ENCODE measurements at regions not wholly inside any gene's neighbourhood (a gene's known extent, or its start where the extent isn't known, plus 50 kb on each side); places are given as distances from the start of the nearest gene placed in this dataset.
A peak's percentile ranks its signal among the peaks of the same experiment; 100 is the strongest.

DNA sequence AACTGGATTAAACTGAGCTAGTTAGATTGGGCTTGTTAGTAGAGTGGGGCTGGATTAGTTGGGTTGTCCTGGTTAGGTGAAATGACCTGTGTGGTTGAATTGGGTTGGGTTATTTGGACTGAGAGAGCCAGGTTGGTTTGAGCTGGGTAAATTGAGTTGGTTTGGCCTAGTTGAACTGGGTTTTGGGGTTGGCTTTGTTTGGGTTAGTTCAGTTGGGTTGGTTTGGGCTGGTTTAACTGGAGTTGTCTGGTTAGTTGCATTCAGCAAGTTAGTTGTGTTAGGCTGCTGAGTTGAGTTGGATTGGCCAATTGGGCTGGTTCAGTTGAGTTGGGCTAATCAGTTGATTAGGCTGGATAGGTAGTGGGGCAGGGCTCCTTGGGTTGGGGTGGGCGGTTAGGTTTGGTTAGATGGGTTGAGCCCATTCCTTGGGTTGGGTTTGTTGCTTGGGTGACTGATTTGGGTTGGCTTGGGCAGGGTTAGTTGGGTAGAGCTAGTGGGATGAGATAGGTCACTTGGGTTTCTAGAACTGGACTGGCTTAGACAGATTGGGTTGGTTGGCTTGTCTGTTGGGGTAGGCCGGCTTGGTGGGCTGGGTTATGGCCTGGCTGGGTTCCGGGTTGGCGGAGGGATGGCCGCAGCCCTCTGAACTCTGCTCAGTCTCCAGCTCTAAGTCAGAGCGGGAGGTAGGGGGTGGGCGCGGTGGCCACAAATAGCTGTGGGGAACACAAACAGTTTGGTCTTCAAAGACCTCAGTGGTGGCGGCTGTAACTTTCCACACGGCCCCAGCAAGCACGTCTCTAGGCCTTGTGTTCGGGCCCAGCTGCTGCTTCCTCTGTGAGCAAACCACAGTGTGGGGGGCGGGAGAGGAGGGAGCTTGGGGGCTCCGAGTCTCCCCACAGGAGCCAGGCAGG lies 67.2 kb upstream of the RUNX3 start:
- WGBS (ENCODE audit: insufficient coverage): 3% methylated on average over 12 of the region's 14 CpGs
- Histone ChIP-seq H4K20me1 (ENCODE audit: control insufficient read depth, insufficient read depth, low read length, poor library complexity, severe bottlenecking) (no peaks in the 10 kb centered on the region), H2AFZ (ENCODE audit: insufficient read depth, low read depth, low read length, poor library complexity, severe bottlenecking) (peak overlapping the region; percentile 64), H3K4me2 (replicated peaks; ENCODE audit: low read depth, low read length, poor library complexity, severe bottlenecking) (peak overlapping the region; percentile 13), H3K27ac (ENCODE audit: low read length in 2 of 2) (no peak overlapping the region), H3K79me2 (ENCODE audit: control insufficient read depth, insufficient read depth, low read length) (no peaks in the 10 kb centered on the region), H3K36me3 (replicated peaks in 1 of 2; ENCODE audit: control extremely low read depth in 1 of 2, control insufficient read depth in 1 of 2, extremely low read depth in 1 of 2, insufficient read depth in 2 of 2, low read length in 1 of 2) (no peaks in the 10 kb centered on the region), H3K9ac (ENCODE audit: low read length) (no peak overlapping the region), H3K4me3 (ENCODE audit: control extremely low read depth in 1 of 5, extremely low read depth in 1 of 5, insufficient read depth in 1 of 5, low read depth in 2 of 5, low read length in 4 of 5) (no peak overlapping the region), H3K9me3 (ENCODE audit: control extremely low read depth in 1 of 3, control insufficient read depth in 2 of 3, insufficient read depth in 1 of 3, low read length in 2 of 3) (peaks cover 0 to 3% (median 0%) of the 10 kb centered on the region in 3 donors), H3K4me1 (ENCODE audit: control insufficient read depth in 2 of 2, insufficient read depth in 2 of 2, low read length in 2 of 2) (peaks cover 6 to 29% of the 10 kb centered on the region in 2 donors), H3K27me3 (replicated peaks in 1 of 4; ENCODE audit: control extremely low read depth in 1 of 4, control insufficient read depth in 3 of 4, insufficient read depth in 4 of 4, low read length in 3 of 4) (no peaks in the 10 kb centered on the region)
- no peak overlapping the region for H3K4me3 Mint-ChIP-seq
- ATAC-seq (ENCODE audit: low read depth): peak; percentile 37
- intact Hi-C loops (cut with micrococcal nuclease): loop anchor here (5.0 kb wide), 1 partner anchor 35 kb away; no protein-coding TSS in a partner anchor
- no peaks in the 10 kb centered on the region for H3K27me3 Mint-ChIP-seq
- POLR2A ChIA-PET: interaction anchor here (0.6 kb wide), 2 partner anchors 11 to 26 kb away, joined by 4 to 6 read pairs; no protein-coding TSS in a partner anchor
- CTCF ChIA-PET: interaction anchor here (0.7 to 1.2 kb wide), 3 partner anchors 14 to 40 kb away, joined by 3 to 9 read pairs (median 3); no protein-coding TSS in a partner anchor
- TF ChIP-seq EZH2 (IDR thresholded peaks at IDR 0.05; ENCODE audit: borderline replicate concordance, insufficient read depth, low read depth, low read length, poor library complexity, severe bottlenecking): no peak
- TF ChIP-seq, protein P1, sequence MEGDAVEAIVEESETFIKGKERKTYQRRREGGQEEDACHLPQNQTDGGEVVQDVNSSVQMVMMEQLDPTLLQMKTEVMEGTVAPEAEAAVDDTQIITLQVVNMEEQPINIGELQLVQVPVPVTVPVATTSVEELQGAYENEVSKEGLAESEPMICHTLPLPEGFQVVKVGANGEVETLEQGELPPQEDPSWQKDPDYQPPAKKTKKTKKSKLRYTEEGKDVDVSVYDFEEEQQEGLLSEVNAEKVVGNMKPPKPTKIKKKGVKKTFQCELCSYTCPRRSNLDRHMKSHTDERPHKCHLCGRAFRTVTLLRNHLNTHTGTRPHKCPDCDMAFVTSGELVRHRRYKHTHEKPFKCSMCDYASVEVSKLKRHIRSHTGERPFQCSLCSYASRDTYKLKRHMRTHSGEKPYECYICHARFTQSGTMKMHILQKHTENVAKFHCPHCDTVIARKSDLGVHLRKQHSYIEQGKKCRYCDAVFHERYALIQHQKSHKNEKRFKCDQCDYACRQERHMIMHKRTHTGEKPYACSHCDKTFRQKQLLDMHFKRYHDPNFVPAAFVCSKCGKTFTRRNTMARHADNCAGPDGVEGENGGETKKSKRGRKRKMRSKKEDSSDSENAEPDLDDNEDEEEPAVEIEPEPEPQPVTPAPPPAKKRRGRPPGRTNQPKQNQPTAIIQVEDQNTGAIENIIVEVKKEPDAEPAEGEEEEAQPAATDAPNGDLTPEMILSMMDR (IDR thresholded peaks at IDR 0.05): no peak
- peak; percentile 41 for DNase-seq
- H3K27ac Mint-ChIP-seq: peak overlapping the region; percentile 39
- H3K9me3 Mint-ChIP-seq (ENCODE audit: insufficient read depth): no peaks in the 10 kb centered on the region
- peaks cover 19% of the 10 kb centered on the region for H3K4me1 Mint-ChIP-seq

DNA sequence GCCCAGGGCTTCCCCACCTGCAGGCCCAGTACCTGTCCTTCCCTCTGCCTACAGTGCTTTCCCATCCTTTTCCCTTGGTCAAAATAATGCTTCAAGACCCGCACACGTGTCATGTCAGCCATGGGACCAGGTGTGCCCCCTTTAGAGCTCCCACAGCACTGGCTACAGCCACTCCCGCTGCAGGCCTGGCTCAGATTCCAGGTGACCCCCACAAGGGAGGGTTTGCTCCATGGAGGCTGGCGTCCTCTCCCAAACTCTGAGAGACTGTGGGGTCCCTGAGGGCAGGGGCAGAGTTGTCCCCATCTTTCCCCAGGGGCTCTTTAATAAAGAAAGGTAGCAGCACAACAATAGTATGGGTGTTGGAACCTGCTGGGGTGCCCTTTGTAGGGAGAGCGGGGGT lies 66.4 kb upstream of the RUNX3 start:
- ChIA-PET CTCF (interaction anchor here (0.6 to 1.2 kb wide), 3 partner anchors 15 to 46 kb away, joined by 3 to 4 read pairs (median 3); no protein-coding TSS in a partner anchor), POLR2A (no interaction called here)
- WGBS (ENCODE audit: insufficient coverage): 80% methylated on average over 5 of the region's 5 CpGs
- no peak overlapping the region for H3K4me3 Mint-ChIP-seq
- Histone ChIP-seq H3K27me3 (replicated peaks in 1 of 4; ENCODE audit: control extremely low read depth in 1 of 4, control insufficient read depth in 3 of 4, insufficient read depth in 4 of 4, low read length in 3 of 4) (peaks cover 0 to 3% (median 0%) of the 10 kb centered on the region in 4 experiments), H3K9me3 (ENCODE audit: control extremely low read depth in 1 of 3, control insufficient read depth in 2 of 3, insufficient read depth in 1 of 3, low read length in 2 of 3) (peaks cover 0 to 4% (median 0%) of the 10 kb centered on the region in 3 donors), H3K36me3 (replicated peaks in 1 of 2; ENCODE audit: control extremely low read depth in 1 of 2, control insufficient read depth in 1 of 2, extremely low read depth in 1 of 2, insufficient read depth in 2 of 2, low read length in 1 of 2) (no peaks in the 10 kb centered on the region), H3K79me2 (ENCODE audit: control insufficient read depth, insufficient read depth, low read length) (no peaks in the 10 kb centered on the region), H3K4me3 (ENCODE audit: control extremely low read depth in 1 of 5, extremely low read depth in 1 of 5, insufficient read depth in 1 of 5, low read depth in 2 of 5, low read length in 4 of 5) (no peak overlapping the region), H3K9ac (ENCODE audit: low read length) (no peak overlapping the region), H3K4me1 (ENCODE audit: control insufficient read depth in 2 of 2, insufficient read depth in 2 of 2, low read length in 2 of 2) (peaks cover 6 to 29% of the 10 kb centered on the region in 2 donors), H4K20me1 (ENCODE audit: control insufficient read depth, insufficient read depth, low read length, poor library complexity, severe bottlenecking) (no peaks in the 10 kb centered on the region), H3K4me2 (replicated peaks; ENCODE audit: low read depth, low read length, poor library complexity, severe bottlenecking) (no peak overlapping the region), H3K27ac (ENCODE audit: low read length in 2 of 2) (no peak overlapping the region), H2AFZ (ENCODE audit: insufficient read depth, low read depth, low read length, poor library complexity, severe bottlenecking) (no peak overlapping the region)
- ATAC-seq (ENCODE audit: low read depth): no peak
- intact Hi-C loops (cut with micrococcal nuclease): loop anchor here (5.0 kb wide), 1 partner anchor 36 kb away; no protein-coding TSS in a partner anchor
- peaks cover 24% of the 10 kb centered on the region for H3K4me1 Mint-ChIP-seq
- peak overlapping the region; percentile 48 for H3K27ac Mint-ChIP-seq
- TF ChIP-seq, protein P1 (IDR thresholded peaks at IDR 0.05): no peak
- TF ChIP-seq EZH2 (IDR thresholded peaks at IDR 0.05; ENCODE audit: borderline replicate concordance, insufficient read depth, low read depth, low read length, poor library complexity, severe bottlenecking): no peak
- H3K9me3 Mint-ChIP-seq (ENCODE audit: insufficient read depth): no peaks in the 10 kb centered on the region
- no peak for DNase-seq
- H3K27me3 Mint-ChIP-seq: no peaks in the 10 kb centered on the region
